GM12878 (cell line): ENCODE measurements at regions not wholly inside any gene's neighbourhood (a gene's known extent, or its start where the extent isn't known, plus 50 kb on each side); places are given as distances from the start of the nearest gene placed in this dataset.

Experiments
- ATAC-seq: fragments of 200-7000 bp; cut with Tn5 transposase; 3 replicates; pipeline ENCODE4 v1.9.1; 2020; ENCODE audit warnings: mild to moderate bottlenecking, moderate library complexity
- BruUV-seq: library from RNA; stranded (reverse); fragments of 400-500 nt; replicated peaks from 2 replicates; lab custom pipeline; 2021; lab: Mats Ljungman, UMichigan
- CTCF ChIA-PET: fragments of 300-600 bp; sonication (Branson Sonifier 250); formaldehyde crosslinking; extraction: SDS; loops from one replicate; lab custom pipeline; 2021; ENCODE audit warnings: inconsistent platforms; lab: Yijun Ruan, JAX
- POLR2A ChIA-PET: fragments of 350-600 bp; formaldehyde crosslinking; extraction: SDS; loops from one replicate; lab custom pipeline; 2021; ENCODE audit warnings: inconsistent platforms; lab: Charles Lee
- RAD21 ChIA-PET: fragments of 300-600 bp; sonication (Branson Sonifier 250); formaldehyde crosslinking; loops from one replicate; lab custom pipeline; 2023; ENCODE audit warnings: antibody characterized with exemption; ENCODE audit not compliant: unreplicated experiment; lab: Charles Lee
- SMC1A ChIA-PET: fragments of 300-600 bp; sonication (Branson Sonifier 250); formaldehyde crosslinking; loops from one replicate; lab custom pipeline; 2023; ENCODE audit not compliant: unreplicated experiment, uncharacterized antibody; lab: Charles Lee
- DNase-seq: peaks from one replicate; pipeline ENCODE4 v3.0.0-alpha.2; 2011; ENCODE audit warnings: low read depth, low spot score
- FAIRE-seq: peaks from 3 replicates; lab custom pipeline; 2011; peaks lifted over from hg19 to GRCh38; lab: Jason Lieb, UNC
- H2AFZ ChIP-seq: 2 replicates; pipeline ENCODE4 v1.6.0; 2011; ENCODE audit warnings: low read depth, low read length, control low read depth; ENCODE audit not compliant: control insufficient read depth
- H3K27ac ChIP-seq: 2 replicates; pipeline ENCODE4 v1.5.1; 2011; ENCODE audit warnings: control low read depth; ENCODE audit not compliant: control insufficient read depth, insufficient read depth
- H3K27me3 ChIP-seq, 2 experiments: replicated peaks in 1 of 2; 2 replicates each; pipeline versions ENCODE4 v1.6.0 to v1.6.1; 2011; ENCODE audit warnings: low read length in 1 of 2; ENCODE audit not compliant: control insufficient read depth in 2 of 2, insufficient read depth in 2 of 2
- H3K36me3 ChIP-seq, 2 experiments: 2 replicates each; pipeline ENCODE4 v1.5.1; 2011; ENCODE audit warnings: low read length in 1 of 2; ENCODE audit not compliant: control insufficient read depth in 2 of 2, insufficient read depth in 2 of 2
- H3K4me1 ChIP-seq: 2 replicates; pipeline ENCODE4 v1.6.1; 2011; ENCODE audit warnings: mild to moderate bottlenecking, low read length, moderate library complexity, mixed read lengths; ENCODE audit not compliant: control insufficient read depth, insufficient read depth
- H3K4me2 ChIP-seq: 2 replicates; pipeline ENCODE4 v1.6.0; 2011; ENCODE audit warnings: control low read depth; ENCODE audit not compliant: control insufficient read depth, insufficient read depth
- H3K4me3 ChIP-seq: fragments of 200-600 bp; sonication (generic); 2 replicates; pipeline ENCODE4 v1.5.1; 2016
- H3K79me2 ChIP-seq: 2 replicates; pipeline ENCODE4 v1.6.0; 2011; ENCODE audit warnings: low read length; ENCODE audit not compliant: control insufficient read depth, insufficient read depth
- H3K9ac ChIP-seq: 2 replicates; pipeline ENCODE4 v1.8.0; 2011; ENCODE audit warnings: low read length, control low read depth, mixed read lengths; ENCODE audit not compliant: control insufficient read depth, insufficient read depth
- H3K9me3 ChIP-seq: replicated peaks from 3 replicates; pipeline ENCODE4 v1.5.1; 2011; ENCODE audit warnings: mild to moderate bottlenecking, low read length; ENCODE audit not compliant: control insufficient read depth, insufficient read depth
- H4K20me1 ChIP-seq: 2 replicates; pipeline ENCODE4 v1.6.0; 2011; ENCODE audit not compliant: control insufficient read depth, insufficient read depth
- BRCA1 ChIP-seq: IDR thresholded peaks from 2 replicates; pipeline ENCODE4 v1.6.1; 2011; ENCODE audit warnings: low read depth, low read length, improper control_type of control experiment
- CHD4 ChIP-seq: fragments of 200-600 bp; sonication (generic); IDR thresholded peaks from 2 replicates; pipeline ENCODE4 v1.6.1; 2016; ENCODE audit warnings: mild to moderate bottlenecking
- DPF2 ChIP-seq: fragments of 450-650 bp; IDR thresholded peaks from 2 replicates; pipeline ENCODE4 v1.6.1; 2017; ENCODE audit warnings: mild to moderate bottlenecking
- EZH2 ChIP-seq: IDR thresholded peaks from 2 replicates; pipeline ENCODE4 v1.6.1; 2012; ENCODE audit warnings: low read depth, mild to moderate bottlenecking, control low read depth, inconsistent platforms, low read length, borderline replicate concordance; ENCODE audit not compliant: control insufficient read depth
- JUNB ChIP-seq: IDR thresholded peaks from 2 replicates; pipeline ENCODE4 v1.6.1; 2016; ENCODE audit warnings: antibody characterized with exemption, mild to moderate bottlenecking
- KDM1A ChIP-seq: fragments of 200-600 bp; sonication (generic); IDR thresholded peaks from 2 replicates; pipeline ENCODE4 v1.6.1; 2016; ENCODE audit warnings: borderline replicate concordance
- NFYA ChIP-seq: IDR thresholded peaks from 2 replicates; pipeline ENCODE4 v1.6.1; 2011; ENCODE audit warnings: low read depth, mild to moderate bottlenecking, low read length, improper control_type of control experiment, borderline replicate concordance
- RB1 ChIP-seq: fragments of 450-650 bp; formaldehyde crosslinking; IDR thresholded peaks from 2 replicates; pipeline ENCODE4 v1.6.1; 2017; ENCODE audit warnings: mild to moderate bottlenecking, borderline replicate concordance
- RCOR1 ChIP-seq: conservative IDR thresholded peaks from 2 replicates; pipeline ENCODE4 v1.6.1; 2012; ENCODE audit warnings: low read depth, low read length, improper control_type of control experiment
- SMC3 ChIP-seq: IDR thresholded peaks from 2 replicates; pipeline ENCODE4 v1.6.1; 2011; ENCODE audit warnings: low read length, improper control_type of control experiment, borderline replicate concordance
- ZNF274 ChIP-seq: IDR thresholded peaks from one replicate; pipeline ENCODE4 v1.8.0; 2011; ENCODE audit not compliant: insufficient read length, insufficient read depth
- ZNF384 ChIP-seq: IDR thresholded peaks from 2 replicates; pipeline ENCODE4 v1.6.1; 2012; ENCODE audit warnings: low read depth, mild to moderate bottlenecking, low read length, improper control_type of control experiment, borderline replicate concordance
- in situ Hi-C: fragments of 300-500 bp; cut with MboI; formaldehyde crosslinking; loops from 9 replicates; pipeline ENCODE4 v1.14.3; 2018; ENCODE audit warnings: mixed read lengths
- intact Hi-C: fragments of 100-400 bp; cut with micrococcal nuclease; formaldehyde crosslinking; loops from one replicate; pipeline ENCODE4 v1.14.2; 2022; ENCODE audit not compliant: unreplicated experiment
- TF ChIP-seq, protein P1 (sequence below): IDR thresholded peaks from 2 replicates; pipeline ENCODE4 v1.6.1; 2012; ENCODE audit warnings: improper control_type of control experiment, low read depth, low read length; ENCODE audit not compliant: insufficient replicate concordance
- TF ChIP-seq, protein P2 (sequence below): fragments of 450-650 bp; formaldehyde crosslinking; IDR thresholded peaks from 2 replicates; pipeline ENCODE4 v1.4.0; 2022; ENCODE audit warnings: mild to moderate bottlenecking, moderate library complexity

DNA sequence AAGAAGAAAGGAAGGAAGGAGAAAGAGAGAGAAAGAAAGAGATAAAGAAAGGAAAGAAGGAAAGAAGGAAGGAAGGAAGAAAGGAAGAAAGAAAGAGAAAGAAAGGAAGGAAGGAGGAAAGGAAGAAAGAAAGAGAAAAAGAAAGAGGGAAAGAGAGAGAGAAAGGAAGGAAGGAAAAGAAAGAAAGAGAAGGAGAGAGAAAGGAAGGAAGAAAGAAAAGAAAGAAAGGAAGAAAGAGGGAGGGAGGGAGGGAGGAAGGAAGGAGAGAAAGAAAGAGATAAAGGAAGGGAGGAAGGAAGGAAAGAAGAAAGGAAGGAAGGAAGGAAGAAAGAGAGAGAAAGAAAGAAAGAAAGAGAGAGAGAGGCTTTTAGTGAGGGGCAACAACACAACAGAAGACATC lies 135.1 kb upstream of the VSTM2B start:
- no peak for TF ChIP-seq BRCA1
- TF ChIP-seq EZH2: no peak
- no peak for TF ChIP-seq JUNB
- TF ChIP-seq RCOR1: no peak
- TF ChIP-seq DPF2: no peak
- no peak for TF ChIP-seq RB1
- TF ChIP-seq SMC3: no peak
- TF ChIP-seq ZNF274: no peak
- TF ChIP-seq, protein P1, sequence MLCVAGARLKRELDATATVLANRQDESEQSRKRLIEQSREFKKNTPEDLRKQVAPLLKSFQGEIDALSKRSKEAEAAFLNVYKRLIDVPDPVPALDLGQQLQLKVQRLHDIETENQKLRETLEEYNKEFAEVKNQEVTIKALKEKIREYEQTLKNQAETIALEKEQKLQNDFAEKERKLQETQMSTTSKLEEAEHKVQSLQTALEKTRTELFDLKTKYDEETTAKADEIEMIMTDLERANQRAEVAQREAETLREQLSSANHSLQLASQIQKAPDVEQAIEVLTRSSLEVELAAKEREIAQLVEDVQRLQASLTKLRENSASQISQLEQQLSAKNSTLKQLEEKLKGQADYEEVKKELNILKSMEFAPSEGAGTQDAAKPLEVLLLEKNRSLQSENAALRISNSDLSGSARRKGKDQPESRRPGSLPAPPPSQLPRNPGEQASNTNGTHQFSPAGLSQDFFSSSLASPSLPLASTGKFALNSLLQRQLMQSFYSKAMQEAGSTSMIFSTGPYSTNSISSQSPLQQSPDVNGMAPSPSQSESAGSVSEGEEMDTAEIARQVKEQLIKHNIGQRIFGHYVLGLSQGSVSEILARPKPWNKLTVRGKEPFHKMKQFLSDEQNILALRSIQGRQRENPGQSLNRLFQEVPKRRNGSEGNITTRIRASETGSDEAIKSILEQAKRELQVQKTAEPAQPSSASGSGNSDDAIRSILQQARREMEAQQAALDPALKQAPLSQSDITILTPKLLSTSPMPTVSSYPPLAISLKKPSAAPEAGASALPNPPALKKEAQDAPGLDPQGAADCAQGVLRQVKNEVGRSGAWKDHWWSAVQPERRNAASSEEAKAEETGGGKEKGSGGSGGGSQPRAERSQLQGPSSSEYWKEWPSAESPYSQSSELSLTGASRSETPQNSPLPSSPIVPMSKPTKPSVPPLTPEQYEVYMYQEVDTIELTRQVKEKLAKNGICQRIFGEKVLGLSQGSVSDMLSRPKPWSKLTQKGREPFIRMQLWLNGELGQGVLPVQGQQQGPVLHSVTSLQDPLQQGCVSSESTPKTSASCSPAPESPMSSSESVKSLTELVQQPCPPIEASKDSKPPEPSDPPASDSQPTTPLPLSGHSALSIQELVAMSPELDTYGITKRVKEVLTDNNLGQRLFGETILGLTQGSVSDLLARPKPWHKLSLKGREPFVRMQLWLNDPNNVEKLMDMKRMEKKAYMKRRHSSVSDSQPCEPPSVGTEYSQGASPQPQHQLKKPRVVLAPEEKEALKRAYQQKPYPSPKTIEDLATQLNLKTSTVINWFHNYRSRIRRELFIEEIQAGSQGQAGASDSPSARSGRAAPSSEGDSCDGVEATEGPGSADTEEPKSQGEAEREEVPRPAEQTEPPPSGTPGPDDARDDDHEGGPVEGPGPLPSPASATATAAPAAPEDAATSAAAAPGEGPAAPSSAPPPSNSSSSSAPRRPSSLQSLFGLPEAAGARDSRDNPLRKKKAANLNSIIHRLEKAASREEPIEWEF: no peak
- TF ChIP-seq CHD4: no peak
- TF ChIP-seq NFYA: no peak
- TF ChIP-seq KDM1A: no peak
- TF ChIP-seq, protein P2, sequence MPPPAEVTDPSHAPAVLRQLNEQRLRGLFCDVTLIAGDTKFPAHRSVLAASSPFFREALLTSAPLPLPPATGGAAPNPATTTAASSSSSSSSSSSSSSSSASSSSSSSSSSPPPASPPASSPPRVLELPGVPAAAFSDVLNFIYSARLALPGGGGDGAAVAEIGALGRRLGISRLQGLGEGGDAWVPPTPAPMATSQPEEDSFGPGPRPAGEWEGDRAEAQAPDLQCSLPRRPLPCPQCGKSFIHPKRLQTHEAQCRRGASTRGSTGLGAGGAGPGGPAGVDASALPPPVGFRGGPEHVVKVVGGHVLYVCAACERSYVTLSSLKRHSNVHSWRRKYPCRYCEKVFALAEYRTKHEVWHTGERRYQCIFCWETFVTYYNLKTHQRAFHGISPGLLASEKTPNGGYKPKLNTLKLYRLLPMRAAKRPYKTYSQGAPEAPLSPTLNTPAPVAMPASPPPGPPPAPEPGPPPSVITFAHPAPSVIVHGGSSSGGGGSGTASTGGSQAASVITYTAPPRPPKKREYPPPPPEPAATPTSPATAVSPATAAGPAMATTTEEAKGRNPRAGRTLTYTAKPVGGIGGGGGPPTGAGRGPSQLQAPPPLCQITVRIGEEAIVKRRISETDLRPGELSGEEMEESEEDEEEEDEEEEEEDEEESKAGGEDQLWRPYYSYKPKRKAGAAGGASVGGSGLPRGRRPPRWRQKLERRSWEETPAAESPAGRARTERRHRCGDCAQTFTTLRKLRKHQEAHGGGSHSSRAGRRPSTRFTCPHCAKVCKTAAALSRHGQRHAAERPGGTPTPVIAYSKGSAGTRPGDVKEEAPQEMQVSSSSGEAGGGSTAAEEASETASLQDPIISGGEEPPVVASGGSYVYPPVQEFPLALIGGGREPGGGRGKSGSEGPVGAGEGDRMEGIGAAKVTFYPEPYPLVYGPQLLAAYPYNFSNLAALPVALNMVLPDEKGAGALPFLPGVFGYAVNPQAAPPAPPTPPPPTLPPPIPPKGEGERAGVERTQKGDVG (CRISPR knock-in tag): no peak
- no peak for TF ChIP-seq ZNF384

More for the DNA sequence above, 135.1 kb upstream of the VSTM2B start:
- no peak overlapping the region for H2AFZ ChIP-seq
- intact Hi-C loops (no loop called here), in situ Hi-C loops (no loop called here)
- no peak overlapping the region for H3K9ac ChIP-seq
- H3K4me1 ChIP-seq: no peaks in the 10 kb centered on the region
- H3K9me3 ChIP-seq: no peaks in the 10 kb centered on the region; the same call in 2 of the 3 replicates
- H3K36me3 ChIP-seq: no peaks in the 10 kb centered on the region
- H4K20me1 ChIP-seq: no peaks in the 10 kb centered on the region
- H3K4me2 ChIP-seq: no peak overlapping the region
- RAD21 ChIA-PET: no interaction called here
- BruUV-seq: no TSS peak
- H3K4me3 ChIP-seq: no peak overlapping the region
- DNase-seq (no peak), FAIRE-seq (no peak), ATAC-seq (no peak)
- no peaks in the 10 kb centered on the region for H3K79me2 ChIP-seq
- CTCF ChIA-PET: no interaction called here
- SMC1A ChIA-PET: no interaction called here
- H3K27me3 ChIP-seq: no peaks in the 10 kb centered on the region
- H3K27ac ChIP-seq: no peak overlapping the region
- POLR2A ChIA-PET: no interaction called here
